Urothelium cell line (cell line): ENCODE measurements at regions not wholly inside any gene's neighbourhood (a gene's known extent, or its start where the extent isn't known, plus 50 kb on each side); places are given as distances from the start of the nearest gene placed in this dataset.

Experiments used
- DNase-seq: peaks from one replicate; pipeline ENCODE4 v3.0.0; 2011; ENCODE audit warnings: low spot score, mixed read lengths
- FAIRE-seq: peaks from 2 replicates; lab custom pipeline; 2011; peaks lifted over from hg19 to GRCh38; lab: Jason Lieb, UNC

DNA sequence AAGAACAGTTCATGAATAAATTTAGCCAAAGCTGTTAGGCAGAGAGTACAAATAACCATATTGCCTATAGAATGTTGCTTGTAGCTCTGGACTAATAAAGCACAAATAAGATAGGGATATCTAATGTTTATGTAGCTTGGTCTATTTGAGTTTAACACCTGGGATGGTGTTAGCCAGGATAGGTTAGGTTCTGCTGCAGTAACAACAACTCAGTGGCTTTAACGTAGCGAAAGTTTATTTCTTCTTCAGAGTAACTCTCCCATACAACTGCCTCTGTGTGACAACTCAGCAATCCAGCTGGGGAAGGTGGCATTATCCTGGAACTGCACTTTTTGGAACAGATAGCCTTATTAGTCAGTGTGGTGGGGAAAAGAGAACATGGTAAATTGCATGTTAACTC lies 52.2 kb upstream of the STEAP4 start:
- FAIRE-seq (no peak), DNase-seq (no peak)

DNA sequence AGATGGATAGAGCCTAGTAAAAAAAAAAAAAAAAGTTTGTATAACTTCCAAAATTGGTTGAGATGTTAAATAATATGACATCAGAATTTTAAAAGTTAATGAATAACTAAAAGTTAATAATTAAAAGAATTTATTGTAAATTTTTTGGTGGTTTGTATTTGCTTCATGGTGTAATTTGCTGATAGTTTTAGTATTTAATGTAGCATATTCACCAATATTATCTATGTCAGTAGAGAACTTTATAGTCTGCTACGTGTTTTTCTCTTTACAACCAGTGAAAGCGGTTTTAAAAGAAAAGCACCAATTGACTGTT lies 51.8 kb upstream of the STEAP4 start:
- FAIRE-seq (no peak), DNase-seq (no peak)

GRCh38 chr7:88357781-88358525 lies 51.3 kb upstream of the STEAP4 start:
- DNase-seq (no peak), FAIRE-seq (no peak)

- no peak for DNase-seq
- no peak for FAIRE-seq
Measured at GRCh38 chr7:88357294-88357693, 50.6 kb upstream of the STEAP4 start.
